Right kidney (tissue), 1 donor: ENCODE measurements at regions not wholly inside any gene's neighbourhood (a gene's known extent, or its start where the extent isn't known, plus 50 kb on each side); places are given as distances from the start of the nearest gene placed in this dataset.
"Not testable (repeated sequence)": the region's sequence is repeated elsewhere in the genome, so short reads cannot be mapped to it uniquely, and the experiment has no call there.

Source experiments
- DNase-seq: peaks from one replicate; pipeline ENCODE4 v3.0.0-alpha.2; 2016

GRCh38 chr6:4491501-4492260 lies 284.5 kb upstream of the CDYL start:
- DNase-seq = no peak

DNA sequence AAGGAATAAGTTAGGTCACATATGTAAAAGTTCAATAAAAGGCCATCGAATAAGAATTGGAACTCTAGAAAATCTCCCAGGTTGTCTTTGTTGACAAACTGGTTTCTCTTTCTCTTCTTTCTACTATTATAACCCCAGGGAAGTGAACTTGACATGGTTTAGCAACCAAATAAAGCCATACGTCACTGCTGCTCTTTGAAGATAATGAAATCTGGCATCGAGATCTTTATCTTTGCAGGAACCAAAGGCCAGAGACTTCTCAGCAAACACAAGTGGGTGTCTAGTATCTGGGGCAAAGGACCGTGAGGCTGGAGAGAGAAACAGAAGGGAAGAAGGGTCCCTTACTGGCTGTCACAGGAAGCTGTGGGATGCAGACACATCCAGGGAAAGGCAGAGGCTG lies 286.7 kb upstream of the CDYL start:
- DNase-seq = no peak

DNA sequence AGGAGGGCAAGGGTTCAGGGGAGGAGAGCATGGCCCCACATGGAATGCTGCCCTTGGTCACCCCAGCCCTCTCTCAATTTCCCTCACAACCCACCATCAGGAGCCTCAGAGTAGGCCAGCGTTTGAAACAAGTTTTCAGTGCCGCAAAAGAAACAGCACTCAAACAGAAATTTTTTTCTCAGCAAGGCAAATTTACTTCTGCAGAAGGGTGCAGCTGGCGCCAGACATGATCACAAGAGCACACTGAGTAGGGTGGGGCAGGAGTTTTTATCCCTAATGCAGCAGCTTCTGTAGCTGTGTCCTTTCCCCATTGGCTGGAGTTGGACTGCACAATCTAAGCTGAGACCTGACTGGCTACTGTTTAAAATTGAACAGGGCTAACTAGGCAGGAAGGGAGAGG lies 287.8 kb upstream of the CDYL start:
- no peak for DNase-seq

- no peak for DNase-seq
Observed at GRCh38 chr6:4487538-4487937, 288.7 kb upstream of the CDYL start.

- DNase-seq = no peak
Observed at GRCh38 chr6:4486568-4487315, 289.5 kb upstream of the CDYL start.

GRCh38 chr6:4485735-4486134 lies 290.5 kb upstream of the CDYL start:
- no peak for DNase-seq

GRCh38 chr6:4482461-4482860 lies 293.7 kb upstream of the CDYL start:
- DNase-seq = no peak

GRCh38 chr6:4480788-4481735 lies 295.1 kb upstream of the CDYL start:
- no peak for DNase-seq

DNA sequence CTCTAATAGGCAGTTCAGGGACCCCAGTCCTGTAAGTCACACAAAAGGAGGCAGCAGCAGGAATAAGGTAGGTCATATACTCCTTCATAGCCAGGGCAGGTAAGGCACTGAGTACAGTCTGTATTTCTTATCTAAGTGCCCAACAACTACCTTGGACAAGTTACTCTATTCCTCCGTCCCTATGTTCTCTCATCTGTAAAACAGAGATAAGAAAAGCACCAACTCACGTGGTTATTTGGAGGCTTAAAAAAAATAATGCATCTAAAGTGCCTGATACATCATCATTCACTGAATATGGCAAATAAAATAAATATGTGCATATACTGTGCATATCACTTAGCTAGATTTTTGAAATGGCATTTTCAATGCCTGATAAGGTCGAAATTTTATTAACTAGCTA lies 298.1 kb upstream of the CDYL start:
- DNase-seq = no peak

GRCh38 chr6:4474810-4475209 lies 301.4 kb upstream of the CDYL start:
- DNase-seq = no peak

DNA sequence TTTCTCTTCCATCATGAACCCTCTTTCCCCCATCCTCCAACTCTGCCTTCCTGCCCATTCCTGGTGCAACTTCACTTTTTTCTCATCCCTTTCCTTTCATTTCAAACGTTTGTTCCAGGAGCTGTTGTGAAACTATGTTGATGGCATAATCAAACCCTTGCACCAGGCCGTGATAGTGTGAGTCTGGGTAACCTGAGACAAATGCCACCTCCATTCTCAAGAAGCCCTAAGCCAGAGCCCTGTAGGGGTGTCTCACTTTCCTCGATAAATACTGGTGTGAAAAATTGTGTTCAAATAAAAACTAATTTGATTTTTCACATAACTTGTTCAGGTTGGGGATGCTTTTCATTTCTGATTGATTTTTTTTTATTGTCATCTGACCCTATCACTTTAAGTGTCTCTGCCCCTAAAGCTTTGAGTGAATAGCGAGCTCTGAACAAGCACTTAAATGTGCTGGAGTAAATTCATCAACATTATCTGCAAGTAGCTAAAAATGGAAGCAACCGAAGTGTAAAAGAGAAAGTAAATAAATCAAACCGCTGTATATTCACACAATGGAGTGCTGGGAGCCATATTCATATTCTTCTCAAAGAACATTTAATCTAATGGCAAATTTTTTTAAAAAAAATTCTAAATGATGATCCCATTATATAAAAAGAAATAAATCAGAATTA lies 303.1 kb upstream of the CDYL start:
- no peak for DNase-seq

DNA sequence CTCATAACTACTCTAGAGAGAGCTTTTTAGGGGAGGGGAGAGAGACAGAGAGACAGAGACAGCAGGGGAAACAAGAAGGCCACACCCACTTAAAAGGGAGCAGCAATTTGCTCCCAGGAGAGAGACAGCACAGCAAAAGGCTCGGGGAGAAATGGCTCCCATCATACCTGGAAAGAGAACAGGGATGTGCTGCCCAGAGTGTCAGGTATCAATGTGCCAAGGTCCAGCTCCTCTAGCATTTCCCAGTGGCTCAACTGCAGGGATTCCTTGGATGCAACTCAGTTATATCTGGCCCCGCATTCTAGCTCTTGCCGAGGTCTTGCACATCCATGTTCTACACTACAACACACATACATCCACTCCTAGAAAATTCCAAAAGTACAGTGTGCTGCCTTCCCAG lies 304.0 kb upstream of the CDYL start:
- no peak for DNase-seq

DNA sequence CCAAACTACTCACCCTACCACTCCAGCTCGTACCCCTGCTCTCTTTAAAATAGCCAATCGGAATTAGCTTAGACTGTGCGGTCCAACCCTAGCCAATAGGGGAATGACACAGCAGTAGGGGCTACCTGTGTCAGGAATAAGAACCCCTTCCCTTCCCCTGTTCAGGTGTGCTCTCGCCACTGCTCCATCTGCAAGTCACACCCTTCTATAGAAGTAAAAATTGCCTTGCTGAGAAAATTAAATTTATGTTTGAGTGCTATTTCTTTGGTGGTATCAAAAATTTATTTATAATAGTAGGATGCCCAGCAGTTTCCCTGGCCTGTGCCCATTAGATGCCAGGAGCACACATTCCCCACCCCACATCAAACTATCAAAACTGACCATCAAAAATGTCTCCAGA lies 304.7 kb upstream of the CDYL start:
- DNase-seq = not testable (repeated sequence)

DNA sequence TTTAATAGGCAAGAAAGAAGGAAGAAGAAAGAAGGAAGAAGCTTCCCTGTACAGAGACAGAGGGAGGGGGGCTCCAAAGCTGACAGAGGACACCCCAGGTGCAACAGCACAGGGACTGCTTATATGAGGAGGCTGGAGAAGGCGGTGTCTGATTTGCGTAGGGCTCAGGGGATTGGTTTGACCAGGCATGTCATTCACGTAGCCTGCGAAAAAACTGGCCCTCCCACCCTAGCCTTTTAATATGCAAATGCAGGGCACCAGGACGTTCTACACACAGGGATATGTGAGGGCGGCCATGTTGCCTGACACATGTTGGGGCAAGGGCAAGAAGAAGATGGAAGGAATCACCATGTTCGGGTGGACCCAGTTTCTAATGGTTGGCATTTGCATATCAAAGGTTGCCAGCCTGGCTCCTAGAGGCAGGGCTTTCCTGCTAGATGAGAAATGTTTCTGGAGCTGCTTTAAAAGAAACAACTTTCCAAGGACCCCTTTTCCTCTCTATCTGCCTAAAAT lies 305.4 kb upstream of the CDYL start:
- no peak for DNase-seq

DNA sequence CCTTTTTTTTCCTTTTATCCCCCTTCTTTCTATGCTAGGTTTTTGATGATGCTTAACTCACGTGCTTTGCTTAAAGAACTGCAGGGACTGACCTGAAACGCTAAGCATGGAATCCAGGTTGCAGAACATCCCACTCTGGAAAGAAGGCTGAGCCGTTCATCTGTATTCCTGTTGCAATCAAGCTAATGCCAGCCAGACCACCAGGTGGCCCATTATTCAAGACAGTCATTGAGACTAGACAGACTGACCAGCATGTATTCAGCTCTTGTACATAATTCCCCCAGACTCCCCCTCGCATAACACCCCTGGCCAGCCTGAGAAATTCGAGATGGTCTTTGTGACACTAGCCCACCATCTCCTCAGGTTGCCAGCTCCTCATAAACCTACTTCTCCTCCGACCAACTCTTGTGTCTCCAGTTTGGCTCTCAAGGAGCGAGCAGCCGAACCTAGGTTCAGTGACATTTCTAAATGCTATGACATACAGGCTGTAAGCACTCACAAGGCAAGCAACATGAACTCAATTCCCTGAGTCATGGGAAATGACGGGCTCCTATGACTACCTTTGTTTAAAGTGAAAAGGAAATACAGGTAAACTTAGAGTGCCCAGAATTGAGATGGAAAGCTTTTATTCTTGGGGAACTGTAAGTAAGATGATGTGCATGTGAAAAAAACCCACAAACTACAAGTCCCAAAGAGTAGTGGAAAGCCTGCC lies 309.3 kb upstream of the CDYL start:
- DNase-seq = no peak

GRCh38 chr6:4466261-4466660 lies 309.9 kb upstream of the CDYL start:
- DNase-seq = no peak

GRCh38 chr6:4464638-4465037 lies 311.6 kb upstream of the CDYL start:
- no peak for DNase-seq

- no peak for DNase-seq
Observed at GRCh38 chr6:4463236-4463635, 313.0 kb upstream of the CDYL start.

DNA sequence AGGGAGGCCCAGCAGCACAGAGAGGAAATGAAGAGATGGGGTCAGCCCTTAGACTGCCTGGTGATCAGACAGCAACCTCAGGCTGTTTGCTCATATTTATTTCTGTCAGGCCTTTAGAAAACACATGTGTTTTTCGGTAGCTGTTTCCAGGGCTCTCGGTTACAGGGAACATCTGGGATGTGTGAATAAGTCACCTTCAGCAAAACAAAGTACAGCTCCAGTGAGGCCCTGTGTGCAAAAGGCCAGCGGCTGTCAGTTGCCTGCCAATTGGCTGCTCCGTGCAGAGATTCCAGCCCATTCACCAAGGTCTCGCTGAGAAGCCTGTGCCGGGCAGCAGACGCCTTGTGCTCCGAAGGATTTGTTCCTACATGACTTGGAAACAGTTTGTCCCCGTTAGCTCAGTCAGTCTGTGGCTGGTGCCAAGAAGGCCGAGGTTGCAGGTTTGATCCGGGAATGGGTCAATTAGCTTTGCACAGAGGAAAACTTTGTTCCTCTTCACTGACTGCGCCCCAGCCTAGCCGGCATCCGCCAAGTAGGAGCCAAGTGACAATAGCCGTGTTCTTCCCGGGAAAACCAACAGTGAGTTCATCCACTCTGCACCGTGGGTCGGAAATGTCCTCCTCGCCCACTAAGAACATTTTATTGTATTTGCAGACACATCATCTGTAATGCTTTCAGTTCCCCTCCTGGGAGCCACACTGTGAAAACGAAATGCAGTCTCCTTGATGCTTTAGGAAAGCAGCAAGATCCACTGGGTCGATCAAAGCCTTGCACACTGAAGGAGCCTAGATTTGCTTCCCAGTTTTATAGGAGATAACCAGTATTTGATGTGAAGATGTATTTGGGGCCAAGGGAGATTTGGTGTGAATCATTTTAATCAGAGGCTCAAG lies 315.4 kb upstream of the CDYL start:
- peak; percentile 31 for DNase-seq

DNA sequence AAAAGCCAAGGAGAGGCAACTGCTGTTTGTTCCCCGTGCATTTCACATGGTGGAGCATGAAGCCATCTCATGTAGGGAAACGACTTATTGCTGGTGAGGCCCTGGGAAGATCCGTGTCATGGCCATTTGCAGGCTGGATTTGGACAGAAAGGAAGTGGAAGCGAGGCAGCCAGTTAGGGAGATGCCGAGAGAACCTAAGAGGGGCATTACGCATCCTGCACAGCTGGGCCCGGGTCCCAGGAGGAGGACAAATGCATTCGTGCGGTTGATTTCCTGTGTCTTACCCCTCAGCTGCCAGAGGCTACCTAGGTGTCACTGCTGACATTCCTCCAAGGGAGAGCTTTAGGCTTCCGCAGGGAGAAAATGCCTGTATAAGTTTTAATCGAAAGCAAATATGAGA lies 316.2 kb upstream of the CDYL start:
- DNase-seq = no peak
